Liver (tissue), 3 donors: ENCODE measurements at regions not wholly inside any gene's neighbourhood (a gene's known extent, or its start where the extent isn't known, plus 50 kb on each side); places are given as distances from the start of the nearest gene placed in this dataset.

ENCODE experiments used
- HNF4G ChIP-seq: IDR thresholded peaks from 2 replicates; pipeline ENCODE4 v1.6.1; 2016; ENCODE audit warnings: antibody characterized with exemption
- RAD21 ChIP-seq, 2 donors: IDR thresholded peaks; 2 replicates each; pipeline ENCODE4 v1.6.1; 2016; ENCODE audit warnings: antibody characterized with exemption in 2 of 2, mild to moderate bottlenecking in 2 of 2
- RXRA ChIP-seq, 2 donors: IDR thresholded peaks; 2 replicates each; pipeline ENCODE4 v1.6.1; 2017 to 2018; ENCODE audit warnings: antibody characterized with exemption in 2 of 2, mild to moderate bottlenecking in 1 of 2
- SP1 ChIP-seq: IDR thresholded peaks from 2 replicates; pipeline ENCODE4 v1.6.1; 2018; ENCODE audit warnings: antibody characterized with exemption, mild to moderate bottlenecking
- TF ChIP-seq, protein P1 (sequence below): IDR thresholded peaks from 2 replicates; pipeline ENCODE4 v1.6.1; 2016; ENCODE audit warnings: antibody characterized with exemption, mild to moderate bottlenecking
- TF ChIP-seq, protein P2 (sequence below): fragments of 150-350 bp; IDR thresholded peaks from 2 replicates; pipeline ENCODE4 v1.5.1; 2017; ENCODE audit warnings: improper control_type of control experiment, low read depth, low read length; ENCODE audit not compliant: missing input control
- donor health status: healthy.
- donor health status: healthy.

DNA sequence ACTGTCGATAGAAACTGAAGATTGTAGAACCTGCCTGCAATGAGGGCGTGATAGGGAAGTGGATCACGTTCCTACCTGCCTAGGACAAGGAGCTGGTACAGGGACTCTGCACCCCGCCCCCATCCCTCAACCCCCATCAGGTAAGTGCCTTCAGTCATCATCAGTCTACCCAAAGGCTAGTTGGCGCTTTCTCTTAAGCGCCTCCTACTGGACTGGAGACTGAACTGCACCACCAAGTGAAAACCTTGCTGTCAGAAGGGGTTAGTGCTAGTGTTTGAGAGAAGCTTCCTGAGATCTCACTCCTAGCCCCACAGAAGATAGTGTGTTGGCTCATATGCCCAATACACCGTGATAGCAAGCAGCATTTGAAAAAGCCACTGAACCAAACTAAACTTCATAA, 706.5 kb upstream of the MAN1A1 start:
- TF ChIP-seq, protein P1, sequence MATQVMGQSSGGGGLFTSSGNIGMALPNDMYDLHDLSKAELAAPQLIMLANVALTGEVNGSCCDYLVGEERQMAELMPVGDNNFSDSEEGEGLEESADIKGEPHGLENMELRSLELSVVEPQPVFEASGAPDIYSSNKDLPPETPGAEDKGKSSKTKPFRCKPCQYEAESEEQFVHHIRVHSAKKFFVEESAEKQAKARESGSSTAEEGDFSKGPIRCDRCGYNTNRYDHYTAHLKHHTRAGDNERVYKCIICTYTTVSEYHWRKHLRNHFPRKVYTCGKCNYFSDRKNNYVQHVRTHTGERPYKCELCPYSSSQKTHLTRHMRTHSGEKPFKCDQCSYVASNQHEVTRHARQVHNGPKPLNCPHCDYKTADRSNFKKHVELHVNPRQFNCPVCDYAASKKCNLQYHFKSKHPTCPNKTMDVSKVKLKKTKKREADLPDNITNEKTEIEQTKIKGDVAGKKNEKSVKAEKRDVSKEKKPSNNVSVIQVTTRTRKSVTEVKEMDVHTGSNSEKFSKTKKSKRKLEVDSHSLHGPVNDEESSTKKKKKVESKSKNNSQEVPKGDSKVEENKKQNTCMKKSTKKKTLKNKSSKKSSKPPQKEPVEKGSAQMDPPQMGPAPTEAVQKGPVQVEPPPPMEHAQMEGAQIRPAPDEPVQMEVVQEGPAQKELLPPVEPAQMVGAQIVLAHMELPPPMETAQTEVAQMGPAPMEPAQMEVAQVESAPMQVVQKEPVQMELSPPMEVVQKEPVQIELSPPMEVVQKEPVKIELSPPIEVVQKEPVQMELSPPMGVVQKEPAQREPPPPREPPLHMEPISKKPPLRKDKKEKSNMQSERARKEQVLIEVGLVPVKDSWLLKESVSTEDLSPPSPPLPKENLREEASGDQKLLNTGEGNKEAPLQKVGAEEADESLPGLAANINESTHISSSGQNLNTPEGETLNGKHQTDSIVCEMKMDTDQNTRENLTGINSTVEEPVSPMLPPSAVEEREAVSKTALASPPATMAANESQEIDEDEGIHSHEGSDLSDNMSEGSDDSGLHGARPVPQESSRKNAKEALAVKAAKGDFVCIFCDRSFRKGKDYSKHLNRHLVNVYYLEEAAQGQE: no peak
- TF ChIP-seq, protein P2, sequence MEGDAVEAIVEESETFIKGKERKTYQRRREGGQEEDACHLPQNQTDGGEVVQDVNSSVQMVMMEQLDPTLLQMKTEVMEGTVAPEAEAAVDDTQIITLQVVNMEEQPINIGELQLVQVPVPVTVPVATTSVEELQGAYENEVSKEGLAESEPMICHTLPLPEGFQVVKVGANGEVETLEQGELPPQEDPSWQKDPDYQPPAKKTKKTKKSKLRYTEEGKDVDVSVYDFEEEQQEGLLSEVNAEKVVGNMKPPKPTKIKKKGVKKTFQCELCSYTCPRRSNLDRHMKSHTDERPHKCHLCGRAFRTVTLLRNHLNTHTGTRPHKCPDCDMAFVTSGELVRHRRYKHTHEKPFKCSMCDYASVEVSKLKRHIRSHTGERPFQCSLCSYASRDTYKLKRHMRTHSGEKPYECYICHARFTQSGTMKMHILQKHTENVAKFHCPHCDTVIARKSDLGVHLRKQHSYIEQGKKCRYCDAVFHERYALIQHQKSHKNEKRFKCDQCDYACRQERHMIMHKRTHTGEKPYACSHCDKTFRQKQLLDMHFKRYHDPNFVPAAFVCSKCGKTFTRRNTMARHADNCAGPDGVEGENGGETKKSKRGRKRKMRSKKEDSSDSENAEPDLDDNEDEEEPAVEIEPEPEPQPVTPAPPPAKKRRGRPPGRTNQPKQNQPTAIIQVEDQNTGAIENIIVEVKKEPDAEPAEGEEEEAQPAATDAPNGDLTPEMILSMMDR: peak; percentile 18
- TF ChIP-seq RXRA (IDR thresholded peaks at IDR 0.05) (no peak), RAD21 (IDR thresholded peaks at IDR 0.05) (peak in 1 of 2 donors; percentile 37), HNF4G (no peak), SP1 (no peak)
